Panc1 (cell line): ENCODE measurements at regions not wholly inside any gene's neighbourhood (a gene's known extent, or its start where the extent isn't known, plus 50 kb on each side); places are given as distances from the start of the nearest gene placed in this dataset.

Experiments used
- TF ChIP-seq, protein P1 (sequence below), 2 experiments: IDR thresholded peaks; 2 replicates each; pipeline ENCODE4 v1.6.1; 2011 to 2012; ENCODE audit warnings: low read depth in 2 of 2, control low read depth in 1 of 2, low read length in 1 of 2, mild to moderate bottlenecking in 1 of 2, moderate library complexity in 1 of 2; ENCODE audit not compliant: insufficient read depth in 1 of 2
- TF ChIP-seq, protein P2 (sequence below): fragments of 450-650 bp; IDR thresholded peaks from 2 replicates; pipeline ENCODE4 v1.5.1; 2017; ENCODE audit warnings: mild to moderate bottlenecking

DNA sequence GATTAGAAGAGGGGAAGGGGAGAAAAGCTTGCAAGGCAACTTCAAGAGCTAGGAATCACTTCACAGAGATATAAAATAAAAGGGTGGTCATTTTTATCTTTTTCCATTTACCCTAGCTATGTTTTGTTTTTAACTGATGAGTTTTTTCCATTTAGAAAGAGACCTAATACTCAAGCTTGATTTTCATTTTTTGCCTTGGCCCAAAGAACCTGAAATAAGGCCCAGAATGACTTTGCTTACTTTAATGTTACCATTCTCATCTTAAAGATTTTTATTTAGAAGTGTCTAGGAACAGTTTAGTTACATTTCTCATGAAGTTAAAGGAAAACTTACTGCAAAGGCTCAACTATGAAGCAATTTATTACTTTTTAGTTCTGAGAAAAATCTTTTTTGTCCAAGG is 276.3 kb upstream of the ZSWIM2 start:
- TF ChIP-seq, protein P1, sequence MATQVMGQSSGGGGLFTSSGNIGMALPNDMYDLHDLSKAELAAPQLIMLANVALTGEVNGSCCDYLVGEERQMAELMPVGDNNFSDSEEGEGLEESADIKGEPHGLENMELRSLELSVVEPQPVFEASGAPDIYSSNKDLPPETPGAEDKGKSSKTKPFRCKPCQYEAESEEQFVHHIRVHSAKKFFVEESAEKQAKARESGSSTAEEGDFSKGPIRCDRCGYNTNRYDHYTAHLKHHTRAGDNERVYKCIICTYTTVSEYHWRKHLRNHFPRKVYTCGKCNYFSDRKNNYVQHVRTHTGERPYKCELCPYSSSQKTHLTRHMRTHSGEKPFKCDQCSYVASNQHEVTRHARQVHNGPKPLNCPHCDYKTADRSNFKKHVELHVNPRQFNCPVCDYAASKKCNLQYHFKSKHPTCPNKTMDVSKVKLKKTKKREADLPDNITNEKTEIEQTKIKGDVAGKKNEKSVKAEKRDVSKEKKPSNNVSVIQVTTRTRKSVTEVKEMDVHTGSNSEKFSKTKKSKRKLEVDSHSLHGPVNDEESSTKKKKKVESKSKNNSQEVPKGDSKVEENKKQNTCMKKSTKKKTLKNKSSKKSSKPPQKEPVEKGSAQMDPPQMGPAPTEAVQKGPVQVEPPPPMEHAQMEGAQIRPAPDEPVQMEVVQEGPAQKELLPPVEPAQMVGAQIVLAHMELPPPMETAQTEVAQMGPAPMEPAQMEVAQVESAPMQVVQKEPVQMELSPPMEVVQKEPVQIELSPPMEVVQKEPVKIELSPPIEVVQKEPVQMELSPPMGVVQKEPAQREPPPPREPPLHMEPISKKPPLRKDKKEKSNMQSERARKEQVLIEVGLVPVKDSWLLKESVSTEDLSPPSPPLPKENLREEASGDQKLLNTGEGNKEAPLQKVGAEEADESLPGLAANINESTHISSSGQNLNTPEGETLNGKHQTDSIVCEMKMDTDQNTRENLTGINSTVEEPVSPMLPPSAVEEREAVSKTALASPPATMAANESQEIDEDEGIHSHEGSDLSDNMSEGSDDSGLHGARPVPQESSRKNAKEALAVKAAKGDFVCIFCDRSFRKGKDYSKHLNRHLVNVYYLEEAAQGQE (IDR thresholded peaks at IDR 0.05; ENCODE audit: insufficient read depth in 1 of 2, low read depth in 2 of 2, low read length in 1 of 2) = no peak
- TF ChIP-seq, protein P2, sequence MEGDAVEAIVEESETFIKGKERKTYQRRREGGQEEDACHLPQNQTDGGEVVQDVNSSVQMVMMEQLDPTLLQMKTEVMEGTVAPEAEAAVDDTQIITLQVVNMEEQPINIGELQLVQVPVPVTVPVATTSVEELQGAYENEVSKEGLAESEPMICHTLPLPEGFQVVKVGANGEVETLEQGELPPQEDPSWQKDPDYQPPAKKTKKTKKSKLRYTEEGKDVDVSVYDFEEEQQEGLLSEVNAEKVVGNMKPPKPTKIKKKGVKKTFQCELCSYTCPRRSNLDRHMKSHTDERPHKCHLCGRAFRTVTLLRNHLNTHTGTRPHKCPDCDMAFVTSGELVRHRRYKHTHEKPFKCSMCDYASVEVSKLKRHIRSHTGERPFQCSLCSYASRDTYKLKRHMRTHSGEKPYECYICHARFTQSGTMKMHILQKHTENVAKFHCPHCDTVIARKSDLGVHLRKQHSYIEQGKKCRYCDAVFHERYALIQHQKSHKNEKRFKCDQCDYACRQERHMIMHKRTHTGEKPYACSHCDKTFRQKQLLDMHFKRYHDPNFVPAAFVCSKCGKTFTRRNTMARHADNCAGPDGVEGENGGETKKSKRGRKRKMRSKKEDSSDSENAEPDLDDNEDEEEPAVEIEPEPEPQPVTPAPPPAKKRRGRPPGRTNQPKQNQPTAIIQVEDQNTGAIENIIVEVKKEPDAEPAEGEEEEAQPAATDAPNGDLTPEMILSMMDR = no peak
